Mucosa of descending colon (tissue), 3 donors: ENCODE measurements at regions not wholly inside any gene's neighbourhood (a gene's known extent, or its start where the extent isn't known, plus 50 kb on each side); places are given as distances from the start of the nearest gene placed in this dataset.

Experiments used
- ATAC-seq: fragments of 200-7000 bp; cut with Tn5 transposase; one replicate; pipeline ENCODE4 v1.9.1; 2020; ENCODE audit warnings: mild to moderate bottlenecking, moderate library complexity
- DNase-seq, 3 donors: peaks; one replicate each; pipeline ENCODE4 v3.0.0-alpha.2; 2020
- H3K36me3 ChIP-seq: fragments of 200-600 bp; one replicate; pipeline ENCODE4 v1.8.0; 2021; ENCODE audit warnings: low read depth, mild to moderate bottlenecking
- H3K4me1 ChIP-seq: fragments of 200-600 bp; one replicate; pipeline ENCODE4 v1.8.0; 2021; ENCODE audit warnings: low read depth, mild to moderate bottlenecking
- H3K4me3 ChIP-seq: fragments of 200-600 bp; one replicate; pipeline ENCODE4 v1.8.0; 2021; ENCODE audit warnings: mild to moderate bottlenecking
- H3K9me3 ChIP-seq: fragments of 200-600 bp; one replicate; pipeline ENCODE4 v1.8.0; 2021; ENCODE audit warnings: mild to moderate bottlenecking
- intact Hi-C, 2 donors: fragments of 100-400 bp; cut with DNase I in 1 of 2; cut with micrococcal nuclease in 1 of 2; formaldehyde crosslinking; loops; one replicate each; pipeline versions ENCODE4 v1.11.0 to v1.11.1; 2022; cut with DNase I, micrococcal nuclease
- TF ChIP-seq, protein P1 (sequence below): fragments of 200-600 bp; IDR thresholded peaks from one replicate; pipeline ENCODE4 v1.8.0; 2022; ENCODE audit warnings: antibody characterized with exemption, mild to moderate bottlenecking
- donor health status: DM: no; HTN: no; CAD: no; lungs with moderate emphysema.
- donor health status: DM: no; HTN: no; CAD: no.
- donor health status: DM: no; HTN: yes; CAD: no.

DNA sequence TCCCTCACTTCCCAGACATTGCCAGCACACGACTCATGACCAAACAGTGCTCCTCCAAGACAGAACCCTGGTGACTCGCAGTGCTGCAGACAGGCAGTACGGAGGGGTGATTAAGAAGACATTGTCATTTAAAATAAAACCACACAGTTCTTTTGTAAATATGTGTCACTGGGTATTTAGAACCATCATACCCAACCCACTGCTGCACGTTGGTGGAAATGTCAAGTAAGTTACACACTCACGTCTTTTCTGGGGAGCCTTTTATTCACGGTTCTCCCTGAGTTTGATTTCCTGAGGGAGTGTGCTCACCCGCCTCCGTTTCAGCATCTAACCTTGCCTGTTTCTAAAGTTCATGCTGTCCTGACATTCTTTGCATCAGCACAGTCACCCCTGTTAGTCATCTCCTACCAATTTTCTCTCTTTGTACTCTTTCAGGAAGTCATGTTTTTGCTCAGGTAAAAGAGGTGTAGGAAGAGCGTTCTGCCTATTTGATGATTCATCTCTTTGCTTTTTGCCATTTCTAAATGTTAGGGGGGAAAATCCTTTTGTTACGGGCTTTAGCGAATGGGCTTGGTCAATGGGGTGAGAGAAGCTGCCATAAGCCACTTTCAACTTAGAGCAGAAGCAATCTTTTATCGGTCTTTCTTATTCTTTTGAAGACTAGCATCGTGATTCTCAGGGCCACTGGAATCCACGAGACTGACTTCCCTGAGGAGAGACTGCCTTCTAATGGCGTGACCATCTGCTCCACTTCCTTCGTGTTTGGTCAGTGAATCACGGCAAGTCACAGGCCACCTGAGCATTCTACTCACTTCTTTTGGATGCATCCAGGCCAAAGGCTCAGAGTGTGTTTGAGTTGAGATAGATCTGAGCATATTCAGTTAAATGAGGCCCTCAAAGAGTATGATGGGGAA, 512.8 kb upstream of the JARID2 start:
- Histone ChIP-seq H3K4me3 (no peak overlapping the region), H3K36me3 (no peaks in the 10 kb centered on the region), H3K9me3 (no peaks in the 10 kb centered on the region), H3K4me1 (no peaks in the 10 kb centered on the region)
- DNase-seq = no peak
- peak; percentile 21 for ATAC-seq
- TF ChIP-seq, protein P1, sequence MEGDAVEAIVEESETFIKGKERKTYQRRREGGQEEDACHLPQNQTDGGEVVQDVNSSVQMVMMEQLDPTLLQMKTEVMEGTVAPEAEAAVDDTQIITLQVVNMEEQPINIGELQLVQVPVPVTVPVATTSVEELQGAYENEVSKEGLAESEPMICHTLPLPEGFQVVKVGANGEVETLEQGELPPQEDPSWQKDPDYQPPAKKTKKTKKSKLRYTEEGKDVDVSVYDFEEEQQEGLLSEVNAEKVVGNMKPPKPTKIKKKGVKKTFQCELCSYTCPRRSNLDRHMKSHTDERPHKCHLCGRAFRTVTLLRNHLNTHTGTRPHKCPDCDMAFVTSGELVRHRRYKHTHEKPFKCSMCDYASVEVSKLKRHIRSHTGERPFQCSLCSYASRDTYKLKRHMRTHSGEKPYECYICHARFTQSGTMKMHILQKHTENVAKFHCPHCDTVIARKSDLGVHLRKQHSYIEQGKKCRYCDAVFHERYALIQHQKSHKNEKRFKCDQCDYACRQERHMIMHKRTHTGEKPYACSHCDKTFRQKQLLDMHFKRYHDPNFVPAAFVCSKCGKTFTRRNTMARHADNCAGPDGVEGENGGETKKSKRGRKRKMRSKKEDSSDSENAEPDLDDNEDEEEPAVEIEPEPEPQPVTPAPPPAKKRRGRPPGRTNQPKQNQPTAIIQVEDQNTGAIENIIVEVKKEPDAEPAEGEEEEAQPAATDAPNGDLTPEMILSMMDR = no peak
- intact Hi-C loops = no loop called here

DNA sequence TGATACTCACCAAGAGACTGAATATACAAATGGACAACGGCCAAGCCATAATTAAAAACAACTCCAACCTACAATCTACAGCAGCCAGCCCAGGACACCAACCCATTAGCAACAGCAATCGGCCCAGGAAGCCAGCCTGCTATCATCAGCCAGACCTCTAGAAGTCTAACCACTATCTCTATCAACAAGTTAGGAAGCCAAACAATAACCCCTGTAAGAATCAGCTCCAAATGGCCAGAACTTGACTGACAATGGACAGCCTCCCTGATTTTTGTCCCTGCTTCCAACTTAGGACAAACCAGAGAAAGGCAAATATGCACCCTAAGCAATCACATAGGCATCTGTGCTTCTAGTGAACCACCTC, 511.8 kb upstream of the JARID2 start:
- DNase-seq = no peak
- TF ChIP-seq, protein P1 = no peak
- Histone ChIP-seq H3K4me1 (no peaks in the 10 kb centered on the region), H3K4me3 (no peak overlapping the region), H3K36me3 (no peaks in the 10 kb centered on the region), H3K9me3 (no peaks in the 10 kb centered on the region)
- intact Hi-C loops = no loop called here
- no peak for ATAC-seq

DNA sequence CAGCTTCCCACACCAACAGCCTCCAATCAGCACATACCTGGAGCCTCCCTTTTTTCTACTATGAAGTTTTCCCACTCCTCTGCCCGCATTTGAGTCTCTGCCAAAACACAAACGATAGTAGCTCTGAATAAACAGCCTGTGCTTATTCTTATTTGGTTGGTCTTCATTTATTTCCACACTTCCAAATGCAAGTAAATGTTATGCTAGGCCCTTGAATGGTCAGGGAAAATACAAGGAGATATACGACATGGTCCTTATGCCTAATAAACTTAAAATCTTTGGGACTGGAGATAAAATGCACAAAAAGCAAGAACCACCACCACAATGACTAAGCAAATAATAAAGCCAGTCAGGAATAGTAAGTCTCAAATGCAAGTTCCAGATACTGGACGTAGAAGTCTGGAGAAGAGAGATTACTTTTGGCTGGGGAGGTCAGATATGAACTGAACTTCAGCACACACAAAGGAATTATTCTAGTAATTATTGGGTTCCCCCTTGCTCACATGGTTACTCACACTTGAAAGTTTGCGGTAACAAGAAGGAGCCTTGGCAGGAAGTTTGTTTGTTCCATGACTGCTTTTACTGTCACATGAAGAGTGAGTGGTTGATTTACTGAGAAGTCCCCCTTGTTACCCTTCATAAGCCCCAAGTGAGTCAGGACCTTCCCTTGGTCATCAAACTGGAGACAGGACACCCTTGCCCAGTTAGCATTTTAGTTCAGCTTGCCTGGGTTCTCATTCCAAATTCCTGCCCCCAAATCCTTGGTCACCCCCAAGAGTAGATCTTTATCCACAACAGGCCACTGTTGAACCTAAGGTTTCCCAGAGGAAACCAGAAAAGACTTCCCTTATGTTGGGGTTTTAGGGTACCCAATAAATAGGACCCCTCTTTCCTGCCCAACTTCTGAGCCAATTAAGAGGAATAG, 511.2 kb upstream of the JARID2 start:
- Histone ChIP-seq H3K9me3 (no peaks in the 10 kb centered on the region), H3K36me3 (no peaks in the 10 kb centered on the region), H3K4me1 (no peaks in the 10 kb centered on the region), H3K4me3 (no peak overlapping the region)
- DNase-seq = peak in 1 of 3 donors; percentile 31
- TF ChIP-seq, protein P1 = no peak
- ATAC-seq = peak; percentile 78
- intact Hi-C loops = no loop called here

DNA sequence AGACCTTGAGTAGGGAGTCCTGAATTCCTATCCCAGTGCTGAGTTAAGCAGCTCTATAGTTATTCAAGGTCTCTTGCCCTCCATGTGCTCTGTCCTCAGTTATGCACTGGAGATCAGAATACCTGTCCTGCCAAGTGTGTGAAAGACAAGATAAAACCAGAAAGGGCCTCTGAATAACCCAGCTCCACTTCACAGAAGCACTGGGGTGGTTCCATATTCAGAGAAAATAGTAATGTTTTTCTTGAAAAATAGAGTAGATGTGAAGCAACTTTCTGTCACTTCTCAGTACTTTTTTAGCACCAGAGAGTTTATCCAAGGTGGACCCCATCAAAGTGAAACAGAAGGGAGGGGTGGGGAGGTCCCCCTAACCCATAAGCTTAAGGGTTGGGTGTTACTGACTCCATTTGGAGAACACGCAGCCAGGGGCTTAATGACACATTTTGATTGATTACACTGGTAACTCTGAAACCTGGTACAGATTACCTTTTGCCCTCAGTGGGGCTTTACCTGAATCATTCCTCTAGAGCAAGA, 509.8 kb upstream of the JARID2 start:
- intact Hi-C loops = no loop called here
- H3K9me3 ChIP-seq = no peaks in the 10 kb centered on the region
- no peak for DNase-seq
- no peaks in the 10 kb centered on the region for H3K4me1 ChIP-seq
- H3K36me3 ChIP-seq = no peaks in the 10 kb centered on the region
- TF ChIP-seq, protein P1 = no peak
- ATAC-seq = no peak
- no peak overlapping the region for H3K4me3 ChIP-seq

DNA sequence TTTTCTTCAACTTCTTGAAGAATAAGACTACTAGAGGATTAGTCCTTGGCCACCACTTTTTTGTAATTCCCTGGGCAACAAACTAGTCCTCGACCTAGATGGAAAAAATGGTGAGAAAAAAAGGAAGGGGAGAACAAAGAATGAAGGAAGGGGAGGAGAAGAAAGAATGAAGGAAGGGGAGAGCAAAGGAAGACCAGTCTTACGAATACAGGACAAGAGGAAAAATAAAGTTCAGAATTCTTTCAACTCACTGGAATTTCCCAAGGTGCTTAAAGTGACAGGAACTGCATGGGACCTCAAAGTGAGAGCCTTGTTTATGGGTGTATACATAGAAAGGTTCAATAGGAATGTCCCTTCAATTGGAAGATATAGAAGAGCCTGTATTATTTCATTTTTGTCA, 509.3 kb upstream of the JARID2 start:
- Histone ChIP-seq H3K4me1 (no peaks in the 10 kb centered on the region), H3K9me3 (no peaks in the 10 kb centered on the region), H3K36me3 (no peaks in the 10 kb centered on the region), H3K4me3 (no peak overlapping the region)
- no peak for DNase-seq
- TF ChIP-seq, protein P1 = no peak
- intact Hi-C loops = no loop called here
- no peak for ATAC-seq
